GM19463 (cell line): ENCODE measurements at regions not wholly inside any gene's neighbourhood (a gene's known extent, or its start where the extent isn't known, plus 50 kb on each side); places are given as distances from the start of the nearest gene placed in this dataset.
"Not testable (repeated sequence)": the region's sequence is repeated elsewhere in the genome, so short reads cannot be mapped to it uniquely, and the experiment has no call there.

Source experiments
- ATAC-seq: cut with Tn5 transposase; IDR thresholded peaks from one replicate; pipeline ENCODE4 v1.9.1; 2021; ENCODE audit warnings: mild to moderate bottlenecking, moderate library complexity; ENCODE audit not compliant: unreplicated experiment

DNA sequence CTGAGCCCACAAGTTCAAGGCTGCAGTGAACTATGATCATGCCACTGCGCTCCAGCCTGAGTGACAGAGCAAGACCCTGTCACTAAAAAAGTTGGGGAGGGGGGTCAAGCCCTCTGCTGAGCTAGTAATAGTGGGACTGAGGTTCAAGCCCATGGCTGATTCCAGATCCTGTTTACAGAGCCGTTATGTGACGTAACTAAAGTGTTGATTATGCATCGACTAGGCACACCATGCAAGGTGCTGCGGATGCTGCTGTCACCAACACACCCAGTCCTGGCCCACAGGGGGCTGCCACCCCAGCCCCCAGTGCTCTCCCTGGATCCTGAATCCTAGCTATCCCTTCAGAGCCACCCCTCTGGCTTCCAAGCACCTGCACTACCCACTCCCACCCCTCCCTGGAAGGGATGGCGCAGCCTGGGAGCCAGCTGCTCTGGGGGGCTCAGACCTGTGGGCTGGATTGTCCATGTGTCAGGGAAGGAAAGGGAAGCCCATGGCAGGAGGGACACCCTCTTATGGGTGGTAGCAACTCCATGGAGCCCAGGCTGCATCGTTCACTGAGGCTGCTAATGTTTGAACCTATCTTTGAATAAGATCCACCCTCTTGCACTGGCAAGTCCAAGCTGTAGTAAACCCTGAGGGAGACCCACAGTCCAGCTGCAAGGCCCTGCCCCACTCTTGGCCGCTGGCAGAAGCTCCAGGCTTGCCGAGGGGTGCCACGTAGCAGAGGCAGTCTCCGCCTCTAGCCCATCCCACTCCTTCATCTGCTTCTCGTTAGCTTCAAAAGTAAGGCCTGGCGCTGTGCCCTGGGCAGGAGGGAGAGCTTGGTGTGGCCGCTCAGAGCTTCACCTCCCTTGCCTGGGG is 95.0 kb downstream of the SNX5 start:
- no peak for ATAC-seq

DNA sequence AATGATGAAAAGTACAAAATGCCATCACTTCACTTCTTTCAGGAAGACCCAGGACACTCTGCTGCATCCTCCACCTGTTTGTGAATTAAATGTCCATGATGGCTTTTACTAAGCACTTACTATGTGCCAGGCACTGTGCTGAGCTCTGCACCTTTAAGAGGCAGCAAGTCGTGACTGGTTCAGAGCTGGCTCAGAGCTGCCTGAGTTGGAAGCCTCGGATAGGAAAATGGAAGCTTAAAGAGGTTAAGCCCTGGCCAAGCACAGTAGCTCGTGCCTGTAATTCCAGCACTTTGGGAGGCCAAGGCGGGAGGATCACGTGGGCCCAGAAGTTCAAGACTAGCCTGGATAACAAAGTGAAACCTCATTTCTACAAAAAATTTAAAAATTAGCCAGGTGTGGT is 95.6 kb downstream of the SNX5 start:
- ATAC-seq: no peak

DNA sequence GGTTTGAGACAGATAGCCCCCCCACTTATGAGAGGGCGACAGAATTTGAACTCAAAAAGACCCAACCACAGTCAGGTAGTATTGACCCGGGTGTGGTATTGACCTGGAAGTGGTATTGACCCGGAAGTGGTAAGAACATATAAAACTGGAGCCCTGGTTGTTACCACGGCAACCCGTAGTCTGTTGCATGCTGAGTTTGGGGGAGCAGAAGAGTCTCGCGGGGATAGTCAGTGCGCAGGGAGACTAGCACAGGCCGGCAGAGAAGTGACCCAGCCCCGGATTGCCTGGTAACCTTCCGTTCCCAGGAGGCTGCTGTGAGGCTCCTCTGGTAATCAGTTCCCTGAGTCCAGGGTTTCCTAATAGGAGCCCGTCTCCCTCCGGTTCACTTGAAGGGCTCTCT is 96.2 kb downstream of the SNX5 start:
- no peak for ATAC-seq

DNA sequence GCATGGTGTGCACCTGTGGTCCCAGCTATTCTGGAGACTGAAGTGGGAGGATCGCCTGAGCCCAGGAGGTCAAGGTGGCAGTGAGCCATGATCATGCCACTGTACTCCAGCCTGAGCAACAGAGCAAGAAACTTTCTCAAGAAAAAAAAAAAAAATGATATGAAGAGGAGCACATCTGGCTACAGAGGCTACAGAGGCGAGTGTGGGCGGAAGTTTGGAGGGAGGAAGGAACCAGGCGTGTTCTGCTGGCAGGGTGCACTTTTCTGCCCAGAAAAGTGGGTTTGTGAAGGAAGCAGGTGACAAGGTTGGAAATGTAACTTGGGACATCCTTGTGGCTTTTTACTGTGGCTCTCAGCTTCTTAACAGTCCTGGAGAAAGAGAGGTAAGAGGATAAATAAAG is 96.7 kb downstream of the SNX5 start:
- no peak for ATAC-seq

DNA sequence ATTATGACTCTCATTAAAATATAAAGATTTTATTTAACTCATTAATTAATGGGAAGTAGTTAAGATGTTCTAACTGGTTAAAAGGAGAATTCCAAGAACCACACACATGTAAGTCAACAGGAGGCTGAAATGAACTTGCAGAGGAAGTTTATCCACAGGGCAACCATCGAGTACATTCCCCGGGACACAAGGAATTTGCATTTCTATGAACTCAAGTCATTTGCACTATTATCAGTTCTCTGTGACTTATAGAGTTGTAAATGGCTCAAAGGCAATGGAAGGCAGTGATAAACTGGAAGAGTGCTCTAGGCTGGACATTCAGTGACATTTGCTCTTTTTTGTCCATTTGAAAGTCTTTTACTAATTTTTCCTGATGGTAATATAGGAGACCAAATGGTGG is 97.4 kb downstream of the SNX5 start:
- no peak for ATAC-seq

DNA sequence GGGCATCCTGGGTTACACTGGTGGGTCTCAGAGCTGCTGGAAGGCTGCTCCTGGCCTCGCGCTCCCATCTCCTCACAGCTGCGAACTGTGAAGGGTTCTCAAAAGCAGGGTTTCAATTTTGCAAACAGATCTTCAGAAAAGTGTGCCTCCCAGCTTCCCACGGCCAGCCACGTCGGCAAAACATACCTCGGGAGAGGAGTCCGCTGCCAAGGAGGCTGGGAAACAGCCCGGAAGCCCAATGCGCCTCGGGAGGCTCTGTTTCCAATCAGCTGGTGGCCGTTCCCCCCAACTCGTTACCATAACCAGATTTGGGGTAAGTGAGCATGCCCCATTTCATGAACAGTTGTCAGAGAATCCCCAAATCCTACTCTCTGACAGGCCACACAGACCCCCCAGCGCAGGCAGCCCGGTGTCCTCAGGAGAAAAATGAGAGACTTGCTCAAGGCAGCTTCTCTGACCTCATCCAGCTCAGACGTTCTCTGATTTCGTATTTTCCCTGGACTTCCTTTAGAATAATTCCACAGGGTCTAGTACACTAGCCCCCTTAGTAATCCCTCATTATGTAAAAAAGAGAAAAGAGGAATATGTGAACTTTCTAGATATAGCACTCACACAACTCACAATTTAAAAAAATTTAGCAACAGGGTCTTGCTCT is 98.4 kb downstream of the SNX5 start:
- ATAC-seq: no peak

DNA sequence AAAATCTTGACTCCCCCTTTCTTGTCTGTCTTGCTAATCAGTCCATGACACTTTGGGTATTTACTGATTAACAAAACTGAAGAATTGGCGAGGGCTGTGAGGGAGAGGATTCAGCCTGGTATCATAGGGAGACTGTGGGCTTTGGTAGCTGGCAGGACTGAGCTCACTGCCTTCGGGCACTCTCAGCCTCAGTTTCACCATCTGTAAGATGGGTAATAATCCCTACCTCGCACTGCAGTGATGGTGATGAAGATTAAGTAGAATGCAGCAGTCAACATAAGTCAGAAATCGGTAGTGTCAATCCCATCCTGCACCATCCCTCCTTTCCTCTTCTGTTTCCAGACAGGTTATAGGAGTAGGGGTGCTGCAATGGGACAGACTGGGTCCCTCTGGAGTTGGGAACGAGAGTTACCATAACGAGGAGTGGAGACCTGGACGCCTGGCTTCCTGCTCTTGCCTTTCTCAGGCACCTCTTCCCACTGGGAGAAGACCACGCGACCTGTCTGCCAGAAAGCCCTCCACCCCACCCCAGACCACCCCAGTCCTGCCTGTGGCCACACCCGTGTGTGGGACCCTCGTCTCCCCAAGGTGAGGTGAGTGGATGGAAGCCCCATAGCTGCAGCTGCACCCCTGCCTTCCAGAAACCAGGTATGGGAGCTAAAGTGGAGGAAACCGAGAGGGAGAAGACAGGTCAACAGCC is 99.1 kb downstream of the SNX5 start:
- no peak for ATAC-seq

DNA sequence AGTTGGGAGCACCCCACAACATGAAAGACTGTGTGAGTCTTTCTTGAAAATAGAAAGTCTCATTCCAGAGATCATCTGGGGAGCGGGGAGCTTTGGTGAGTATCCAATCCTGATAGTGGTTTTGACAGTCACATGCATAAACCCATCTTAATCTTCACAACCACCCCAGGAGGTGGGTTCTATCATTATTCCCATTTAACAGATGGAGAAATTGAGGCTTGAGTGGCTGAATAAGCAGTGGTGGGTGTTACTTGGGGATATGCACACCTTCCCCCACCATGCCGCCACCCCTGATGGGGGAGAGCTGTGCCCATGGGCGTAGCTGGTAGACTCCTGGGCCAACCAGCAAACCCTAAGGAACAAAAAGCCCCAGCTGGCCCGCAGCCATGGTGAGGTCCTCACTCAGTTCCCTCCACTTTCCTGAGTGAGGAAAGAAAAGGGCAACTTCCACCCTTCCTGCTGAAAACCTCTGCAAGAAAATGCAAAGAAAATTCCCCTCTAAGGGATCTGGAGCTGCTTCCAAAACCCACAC is 99.8 kb downstream of the SNX5 start:
- no peak for ATAC-seq

DNA sequence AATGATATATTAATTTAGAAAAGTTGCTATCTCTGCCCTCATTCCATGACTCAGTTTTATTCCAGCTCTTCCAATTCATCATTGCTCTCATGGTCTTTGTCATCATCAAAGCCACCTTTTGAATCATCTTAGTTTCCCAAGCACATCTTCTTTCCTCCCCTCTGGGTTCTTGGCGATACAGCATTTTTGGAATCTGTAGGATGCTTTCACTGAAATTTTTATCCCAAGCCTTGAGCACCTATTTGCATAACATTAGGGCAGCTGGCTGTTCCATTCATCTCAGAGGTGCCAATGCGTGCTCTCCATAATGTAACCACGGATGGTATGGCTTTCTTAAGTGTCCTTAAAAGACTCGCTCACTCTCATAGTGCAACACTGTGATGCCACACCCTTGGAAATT is 100.4 kb downstream of the SNX5 start:
- ATAC-seq: no peak

DNA sequence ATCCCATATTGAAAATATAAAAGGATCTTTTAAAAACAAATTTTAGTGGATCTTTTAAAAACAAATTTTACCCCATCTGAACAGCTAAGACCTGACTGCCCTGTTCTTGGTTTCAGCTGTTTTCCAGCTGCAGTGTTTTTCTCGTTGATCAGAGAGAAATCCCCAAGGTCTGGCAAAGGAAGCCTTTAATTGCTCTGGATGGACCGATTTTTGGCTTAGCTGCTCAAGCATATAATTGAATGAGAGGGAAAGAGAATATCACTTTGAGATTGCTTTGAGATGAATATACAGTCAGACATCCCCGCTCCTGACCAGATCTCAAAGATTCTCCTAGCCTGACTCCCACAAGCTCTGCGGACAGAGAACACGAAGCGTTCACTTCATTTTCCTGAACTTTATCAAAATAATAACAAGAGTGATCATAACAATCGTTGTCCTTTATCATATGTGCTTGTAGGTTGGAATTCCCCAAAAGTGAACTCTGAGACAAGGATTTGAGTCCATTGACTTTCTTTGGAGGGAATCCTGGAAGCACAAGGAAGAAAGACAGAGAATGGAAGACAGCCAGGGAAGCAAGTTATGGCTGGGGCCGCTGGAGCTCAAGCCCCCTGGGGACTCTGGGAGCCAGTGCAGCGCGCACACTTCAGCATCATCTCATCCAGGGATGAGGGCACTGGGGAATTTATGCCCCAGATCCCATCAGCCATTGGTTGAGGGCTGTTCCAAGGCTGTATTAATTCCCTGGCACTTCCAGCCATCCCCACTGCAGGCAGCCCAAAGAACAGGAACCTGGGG is 101.3 kb downstream of the SNX5 start:
- ATAC-seq: no peak

DNA sequence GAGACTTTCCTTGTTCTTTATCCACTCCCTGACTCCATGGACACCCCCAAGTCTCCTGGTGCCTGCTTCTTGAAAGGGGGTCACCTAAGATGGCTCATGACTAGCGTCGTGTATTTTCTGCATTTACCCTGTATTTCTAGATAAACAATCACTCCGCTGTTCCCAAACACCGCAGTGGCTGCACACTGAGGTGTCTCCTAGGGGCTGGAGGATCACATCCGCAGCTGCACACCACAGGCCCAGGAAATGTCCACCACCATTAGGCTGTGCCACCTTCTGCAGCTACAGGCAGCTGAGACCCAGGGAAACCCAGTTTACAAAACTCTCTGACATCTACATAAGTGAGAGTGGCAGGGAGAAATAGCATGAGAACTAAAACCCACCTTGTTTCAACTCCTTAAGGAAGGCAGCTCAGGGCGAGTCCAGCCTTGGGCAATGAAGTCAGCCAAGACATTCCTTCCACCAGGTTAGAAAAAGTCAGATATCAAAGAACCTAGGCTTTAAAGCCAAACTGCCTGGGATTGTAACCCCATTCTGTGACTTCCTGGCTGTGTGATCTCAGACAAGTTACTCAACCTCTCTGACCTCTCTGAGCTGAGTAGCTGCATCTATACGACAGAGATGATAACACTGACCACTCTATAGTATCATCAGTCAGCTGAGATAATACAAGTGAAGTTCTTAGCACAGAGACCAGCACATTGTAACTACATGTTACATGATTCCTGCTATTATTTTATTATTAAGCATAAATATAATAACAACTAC is 102.2 kb downstream of the SNX5 start:
- no peak for ATAC-seq

DNA sequence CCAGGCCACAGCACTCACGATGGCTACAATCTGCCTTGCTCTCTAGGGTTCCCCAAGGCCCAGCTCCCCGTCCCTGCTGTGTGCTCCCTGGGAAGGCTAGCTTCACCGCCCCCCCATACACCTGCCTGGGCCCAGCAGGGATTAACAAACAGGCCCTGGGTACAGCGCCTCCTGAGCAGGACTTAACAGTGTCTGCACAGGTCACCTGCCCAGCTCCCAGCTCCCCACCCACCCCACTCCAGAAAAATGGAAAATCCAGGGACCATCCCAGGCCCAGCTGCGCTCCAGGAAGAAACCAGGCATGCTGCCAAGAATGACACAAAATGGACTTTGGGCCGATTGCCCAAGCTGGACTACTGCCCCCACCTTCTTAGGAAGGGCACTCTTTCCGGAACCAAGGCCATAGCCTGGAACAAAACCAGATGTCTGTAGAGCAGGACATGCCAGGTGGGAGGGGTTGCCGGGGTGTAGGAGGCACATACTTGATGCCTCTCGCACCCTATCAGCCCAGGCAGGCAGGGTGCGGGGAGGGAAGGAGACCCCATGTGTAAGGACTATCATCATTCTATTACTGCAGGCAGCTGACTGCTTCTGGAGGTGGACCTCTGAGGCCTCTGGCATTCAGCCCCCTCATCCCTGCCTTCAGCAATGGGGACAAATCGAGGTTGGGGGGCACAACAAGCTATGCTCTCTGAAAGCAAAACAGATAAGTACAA is 104.9 kb downstream of the SNX5 start:
- ATAC-seq: no peak

DNA sequence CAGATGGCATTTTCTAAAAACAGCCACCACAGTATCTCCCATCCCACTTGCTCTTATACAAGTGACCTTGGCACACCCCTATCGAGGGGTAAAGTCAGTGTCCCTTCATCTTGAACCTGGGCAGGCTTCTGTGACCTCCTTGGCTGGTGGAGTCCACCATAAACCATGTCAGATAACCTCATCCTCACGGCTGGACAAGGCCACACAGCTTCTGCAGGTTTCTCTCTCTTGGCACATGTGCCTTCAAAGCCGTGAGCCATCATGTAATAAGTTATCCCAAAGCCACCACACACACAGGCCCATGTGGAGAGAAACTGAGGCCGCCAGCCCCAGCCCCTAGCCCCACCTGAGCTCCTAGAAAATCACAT is 105.4 kb downstream of the SNX5 start:
- no peak for ATAC-seq

DNA sequence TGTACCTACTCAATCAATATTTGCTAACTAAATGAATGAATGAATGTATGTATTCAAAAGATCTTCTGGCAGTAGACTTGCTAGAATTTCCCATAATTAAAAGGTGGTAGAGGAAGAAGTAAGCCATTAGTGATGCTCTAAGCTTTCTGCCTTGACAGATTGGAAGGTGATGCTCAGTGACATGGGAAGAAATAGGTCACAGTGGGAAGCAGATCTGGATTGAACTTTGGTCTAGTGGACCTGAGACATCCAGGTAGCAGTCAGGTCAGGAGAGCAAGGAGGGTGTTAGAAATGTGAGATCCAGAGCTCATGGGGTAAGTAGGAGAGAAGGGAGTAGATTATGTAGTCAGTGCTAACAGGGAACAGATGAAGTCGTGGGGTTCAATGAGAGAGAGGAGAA is 106.4 kb downstream of the SNX5 start:
- ATAC-seq: no peak

DNA sequence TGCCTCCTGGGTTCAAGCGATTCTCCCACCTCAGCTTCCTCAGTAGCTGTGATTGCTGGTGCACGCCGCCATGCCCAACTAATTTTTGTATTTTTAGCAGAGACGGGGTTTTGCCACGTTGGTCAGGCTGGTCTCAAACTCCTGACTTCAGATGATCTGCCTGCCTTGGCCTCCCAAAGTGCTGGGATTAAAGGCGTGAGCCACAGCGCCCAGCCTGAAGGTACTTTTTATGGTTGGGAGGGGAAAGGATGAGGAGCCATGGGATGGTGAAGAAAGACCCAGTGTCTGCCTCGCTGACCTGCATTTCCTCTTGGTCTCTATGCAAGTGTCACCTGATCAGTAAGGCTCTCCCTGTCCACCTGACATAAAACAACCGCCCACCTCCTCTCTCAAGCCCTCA is 107.0 kb downstream of the SNX5 start:
- not testable (repeated sequence) for ATAC-seq

DNA sequence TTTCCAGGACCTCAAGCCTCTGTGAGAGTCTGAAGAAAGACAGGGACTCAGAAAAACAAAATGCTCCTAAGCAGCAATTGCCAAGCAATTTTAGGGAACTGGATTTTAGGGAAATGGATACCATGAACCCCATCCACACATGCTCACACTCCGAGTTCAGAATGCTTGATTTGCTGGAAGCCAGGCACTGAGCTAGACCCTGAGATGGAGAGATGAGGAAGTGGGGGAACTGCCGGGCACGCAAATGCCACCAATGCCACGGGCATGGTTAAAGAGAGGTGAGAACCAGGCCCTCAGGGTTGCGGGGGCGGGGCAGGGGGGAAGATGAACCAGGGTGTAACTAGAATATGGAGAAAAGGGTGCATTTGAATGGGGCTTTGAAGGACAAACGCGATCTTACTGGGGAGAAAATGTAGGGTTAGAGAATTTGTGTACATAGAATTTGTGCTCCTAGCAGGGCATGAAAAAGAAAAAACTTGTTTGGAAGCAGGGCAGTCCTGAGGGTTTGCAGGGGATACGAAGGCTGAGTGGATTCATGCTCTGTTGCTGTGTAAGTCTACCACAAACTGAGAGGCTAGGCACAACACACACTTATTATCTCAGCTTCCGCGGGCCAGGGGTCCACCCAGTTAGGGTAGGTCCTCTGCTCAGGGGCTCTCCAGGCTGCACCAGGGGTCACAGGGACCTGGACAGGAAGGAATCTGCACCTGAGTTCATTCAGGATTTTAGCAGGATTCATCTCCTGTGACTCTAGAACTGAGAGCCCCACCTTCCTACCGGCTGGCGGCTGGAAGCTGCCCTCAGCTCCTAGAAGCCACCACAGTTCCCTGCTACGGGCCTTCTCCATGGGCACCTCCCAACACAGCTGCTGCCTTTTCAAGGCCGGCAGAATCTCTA is 108.0 kb downstream of the SNX5 start:
- ATAC-seq: no peak

DNA sequence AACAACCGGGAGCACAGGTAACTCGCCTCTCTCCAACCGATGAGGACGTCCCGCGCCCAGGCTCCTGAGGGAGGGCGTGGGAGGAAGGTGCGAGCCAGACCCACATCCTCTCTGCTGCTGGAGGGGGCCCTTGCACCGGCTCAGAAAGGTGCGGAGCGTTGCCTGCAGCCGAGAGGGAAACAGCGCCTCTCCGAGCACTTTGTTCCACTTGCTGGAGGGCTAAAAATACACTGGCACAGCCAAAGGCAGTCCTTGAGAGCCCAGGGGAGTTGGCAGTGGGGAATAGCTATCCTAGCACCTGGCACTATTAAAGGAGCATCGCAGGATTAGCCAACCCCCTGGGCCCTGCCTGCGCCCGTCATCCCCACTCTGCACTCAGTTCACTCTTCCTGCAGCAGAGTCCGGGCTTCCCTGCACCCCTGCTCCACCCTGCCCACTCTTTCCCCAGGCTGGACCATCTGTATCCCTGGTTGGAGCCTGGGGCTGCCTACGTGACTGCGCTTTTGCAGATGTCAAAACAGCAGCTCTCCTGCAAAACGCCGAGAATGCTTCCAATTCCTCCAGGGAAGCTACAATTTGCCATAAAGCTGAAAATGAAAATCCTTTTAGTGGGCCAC is 108.9 kb downstream of the SNX5 start:
- no peak for ATAC-seq

DNA sequence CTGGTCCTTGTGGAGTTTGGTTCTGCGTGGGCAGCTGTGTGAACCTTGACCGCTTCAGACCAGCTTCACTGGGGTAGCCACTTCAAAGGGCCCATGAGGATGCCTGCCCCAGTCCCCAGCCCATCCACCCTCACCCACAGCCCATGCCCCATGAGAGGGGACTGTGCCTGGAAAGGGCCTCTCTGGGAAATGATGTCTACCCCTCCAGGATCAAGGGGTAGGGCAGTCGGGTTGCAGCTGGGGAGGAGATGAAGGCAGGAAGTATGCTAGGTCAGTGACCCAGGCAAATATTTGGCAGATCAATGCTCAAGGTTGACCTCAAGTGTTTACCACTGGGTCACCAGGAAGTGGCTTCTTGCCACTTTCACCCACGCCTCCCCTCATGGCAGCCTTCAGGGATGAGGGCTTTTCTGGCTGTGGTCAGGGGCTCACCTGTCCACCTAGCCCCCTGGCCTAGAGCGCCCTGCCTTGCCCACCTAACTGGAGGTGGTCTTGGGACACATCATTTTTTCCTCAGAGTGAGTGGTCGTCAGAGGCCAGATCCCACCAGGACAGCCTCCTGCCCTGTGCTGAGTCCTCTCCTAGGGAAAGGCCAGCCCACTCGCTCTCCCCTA is 109.5 kb downstream of the SNX5 start:
- peak; percentile 37 for ATAC-seq
